GM12873 (cell line): ENCODE measurements at regions not wholly inside any gene's neighbourhood (a gene's known extent, or its start where the extent isn't known, plus 50 kb on each side); places are given as distances from the start of the nearest gene placed in this dataset.

ENCODE experiments used
- CTCF ChIP-seq: IDR thresholded peaks from 2 replicates; pipeline ENCODE4 v1.5.1; 2012; ENCODE audit warnings: low read depth, mild to moderate bottlenecking, moderate library complexity, low read length, control low read depth; ENCODE audit not compliant: insufficient read depth; ENCODE audit errors: missing control alignments

- no peak for TF ChIP-seq CTCF
Observed at GRCh38 chr7:46397591-46397990, 476.5 kb upstream of the IGFBP3 start.

GRCh38 chr7:46396481-46396880, 475.4 kb upstream of the IGFBP3 start:
- TF ChIP-seq CTCF, result no peak

- TF ChIP-seq CTCF, result no peak
Observed at GRCh38 chr7:46393142-46393541, 472.1 kb upstream of the IGFBP3 start.

GRCh38 chr7:46391231-46392201, 470.4 kb upstream of the IGFBP3 start:
- TF ChIP-seq CTCF, result no peak

- no peak for TF ChIP-seq CTCF
Observed at GRCh38 chr7:46390042-46390441, 469.0 kb upstream of the IGFBP3 start.

GRCh38 chr7:46389146-46389545, 468.1 kb upstream of the IGFBP3 start:
- TF ChIP-seq CTCF, result no peak

- no peak for TF ChIP-seq CTCF
Observed at GRCh38 chr7:46387646-46388045, 466.6 kb upstream of the IGFBP3 start.
